ENCODE measurements at regions not wholly inside any gene's neighbourhood (a gene's known extent, or its start where the extent isn't known, plus 50 kb on each side); places are given as distances from the start of the nearest gene placed in this dataset.

- peaks cover 46 to 52% of the 10 kb centered on the region in 2 experiments for H3K4me1 Mint-ChIP-seq
- H3K23ac ChIP-seq (ENCODE audit: insufficient read length, low read depth, low read length) = no peak overlapping the region
Measured at GRCh38 chr3:193901007-193901406, 234.9 kb upstream of the HES1 start.

More at GRCh38 chr3:193901007-193901406, 234.9 kb upstream of the HES1 start:
- Histone ChIP-seq H2BK12ac (ENCODE audit: insufficient read length, low read depth, low read length) (no peak overlapping the region), H3K27me3 (ENCODE audit: insufficient read depth, low read length) (no peaks in the 10 kb centered on the region), H4K5ac (ENCODE audit: insufficient read length, low read depth, low read length) (no peak overlapping the region), H3K14ac (ENCODE audit: insufficient read depth, low read length) (no peak overlapping the region), H3K9ac (ENCODE audit: extremely low read depth, insufficient read length, low read length) (no peak overlapping the region), H3K4me2 (ENCODE audit: insufficient read depth, insufficient read length, low read length) (no peak overlapping the region), H3K79me1 (ENCODE audit: insufficient read depth, low read depth, low read length, poor library complexity, severe bottlenecking) (no peaks in the 10 kb centered on the region), H2AFZ (ENCODE audit: low read length) (no peak overlapping the region), H3K18ac (ENCODE audit: insufficient read length, low read depth, low read length) (no peak overlapping the region), H2BK20ac (ENCODE audit: low read depth, low read length, poor library complexity, severe bottlenecking) (no peak overlapping the region), H3K4me1 (ENCODE audit: insufficient read depth, low read length) (peaks cover 5% of the 10 kb centered on the region; the same call in 1 of the 2 replicates), H2AK5ac (ENCODE audit: insufficient read length, low read length) (no peak overlapping the region), H3K4ac (ENCODE audit: low read depth, low read length) (no peak overlapping the region), H4K20me1 (ENCODE audit: control insufficient read depth, insufficient read depth, insufficient read length) (no peaks in the 10 kb centered on the region), H3K9me3 (ENCODE audit: control insufficient read depth, low read depth, low read length) (no peaks in the 10 kb centered on the region), H2BK15ac (ENCODE audit: low read depth, low read length) (no peak overlapping the region), H3K79me2 (ENCODE audit: insufficient read depth, low read length) (no peaks in the 10 kb centered on the region), H3K27ac (ENCODE audit: insufficient read length, low read depth, low read length) (no peak overlapping the region), H4K91ac (ENCODE audit: insufficient read length, low read depth, low read length) (no peak overlapping the region), H4K8ac (replicated peaks; ENCODE audit: insufficient read length, low read depth, low read length) (no peak overlapping the region), H2BK5ac (ENCODE audit: insufficient read length, low read length) (no peak overlapping the region), H2BK120ac (ENCODE audit: low read depth, low read length, poor library complexity, severe bottlenecking) (no peak overlapping the region), H3K56ac (ENCODE audit: insufficient read length, low read depth, low read length) (no peak overlapping the region), H3T11ph (ENCODE audit: low read length) (no peak overlapping the region), H3K23me2 (ENCODE audit: insufficient read length, low read depth, low read length, poor library complexity, severe bottlenecking) (no peaks in the 10 kb centered on the region)
- no peak for DNase-seq
- Mint-ChIP-seq H3K27me3 (ENCODE audit: low read depth) (peaks cover 5% of the 10 kb centered on the region; the same call in 1 of the 2 replicates), H3K4me3 (no peak overlapping the region), H3K9me3 (peaks cover 4 to 11% of the 10 kb centered on the region in 2 experiments), H3K27ac (no peak overlapping the region), H3K36me3 (ENCODE audit: insufficient read depth in 1 of 3, low read depth in 3 of 3) (peaks cover 0 to 13% (median 0%) of the 10 kb centered on the region in 3 experiments; a peak in 3 of 7 replicates)
- TF ChIP-seq CTCF (conservative IDR thresholded peaks at IDR 0.05) = no peak
- WGBS (ENCODE audit: extremely low coverage, insufficient read length, low lambda C conversion rate) = no CpG with 5 or more reads among the region's 1 CpG

Data from H9 (cell line).